IMR-90 (cell line): ENCODE measurements at regions not wholly inside any gene's neighbourhood (a gene's known extent, or its start where the extent isn't known, plus 50 kb on each side); places are given as distances from the start of the nearest gene placed in this dataset.

ENCODE experiments used
- ATAC-seq: fragments of 200-7000 bp; cut with Tn5 transposase; 2 replicates; pipeline ENCODE4 v1.9.1; 2020; ENCODE audit warnings: low read depth, mild to moderate bottlenecking, moderate library complexity
- BruUV-seq: library from RNA; stranded (reverse); fragments of 400-500 nt; replicated peaks from 2 replicates; lab custom pipeline; 2021; lab: Mats Ljungman, UMichigan
- CTCF ChIA-PET: fragments of 300-600 bp; formaldehyde crosslinking; extraction: SDS; loops from one replicate; lab custom pipeline; 2021; ENCODE audit warnings: antibody characterized with exemption; lab: Yijun Ruan, JAX
- POLR2A ChIA-PET: fragments of 300-600 bp; sonication (Branson Sonifier 250); formaldehyde crosslinking; loops from one replicate; lab custom pipeline; 2022; ENCODE audit warnings: antibody characterized with exemption; ENCODE audit not compliant: unreplicated experiment; lab: Charles Lee
- DNase-seq: peaks from one replicate; pipeline ENCODE4 v3.0.0; 2013
- H2AFZ ChIP-seq: replicated peaks from 2 replicates; pipeline ENCODE3; 2013; ENCODE audit warnings: low read length, mild to moderate bottlenecking; ENCODE audit not compliant: poor library complexity
- H2AK5ac ChIP-seq: 2 replicates; pipeline ENCODE4 v1.6.1; 2013; ENCODE audit warnings: low read depth, low read length, inconsistent platforms
- H2AK9ac ChIP-seq: replicated peaks from 2 replicates; pipeline ENCODE3; 2013; ENCODE audit warnings: mild to moderate bottlenecking, low read depth, low read length, moderate library complexity; ENCODE audit not compliant: poor library complexity
- H2BK120ac ChIP-seq: 2 replicates; pipeline ENCODE4 v1.6.1; 2013; ENCODE audit warnings: low read depth, low read length, inconsistent platforms
- H2BK15ac ChIP-seq: 3 replicates; pipeline ENCODE4 v1.6.1; 2013; ENCODE audit warnings: low read depth, low read length, inconsistent platforms
- H2BK20ac ChIP-seq: 2 replicates; pipeline ENCODE4 v1.6.1; 2013; ENCODE audit warnings: low read depth, mild to moderate bottlenecking, inconsistent platforms, low read length, moderate library complexity
- H2BK5ac ChIP-seq: 2 replicates; pipeline ENCODE4 v1.6.1; 2013; ENCODE audit warnings: mild to moderate bottlenecking, low read depth, low read length, inconsistent platforms; ENCODE audit not compliant: poor library complexity, severe bottlenecking
- H3K14ac ChIP-seq: replicated peaks from 2 replicates; pipeline ENCODE4 v1.6.1; 2013; ENCODE audit warnings: low read depth, low read length, inconsistent platforms
- H3K18ac ChIP-seq: 2 replicates; pipeline ENCODE4 v1.6.1; 2013; ENCODE audit warnings: low read depth, low read length, control low read depth
- H3K23ac ChIP-seq: 2 replicates; pipeline ENCODE4 v1.6.1; 2013; ENCODE audit warnings: low read depth, low read length, inconsistent platforms
- H3K27ac ChIP-seq: 2 replicates; pipeline ENCODE4 v1.5.1; 2013; ENCODE audit warnings: mild to moderate bottlenecking, control low read depth, low read length; ENCODE audit not compliant: insufficient read depth
- H3K27me3 ChIP-seq: 2 replicates; pipeline ENCODE4 v1.6.1; 2013; ENCODE audit warnings: low read length; ENCODE audit not compliant: control insufficient read depth, insufficient read depth
- H3K36me3 ChIP-seq: 2 replicates; pipeline ENCODE4 v1.6.1; 2013; ENCODE audit warnings: low read length, mixed read lengths; ENCODE audit not compliant: control insufficient read depth, insufficient read depth
- H3K4ac ChIP-seq: 2 replicates; pipeline ENCODE4 v1.6.1; 2013; ENCODE audit warnings: low read depth, low read length, inconsistent platforms
- H3K4me1 ChIP-seq: 2 replicates; pipeline ENCODE4 v1.6.1; 2013; ENCODE audit warnings: low read length, mixed read lengths; ENCODE audit not compliant: control insufficient read depth, insufficient read depth
- H3K4me2 ChIP-seq: 2 replicates; pipeline ENCODE4 v1.6.1; 2013; ENCODE audit warnings: low read depth, mild to moderate bottlenecking, control low read depth, low read length, moderate library complexity
- H3K4me3 ChIP-seq: 2 replicates; pipeline ENCODE4 v1.5.1; 2013; ENCODE audit warnings: low read depth, mild to moderate bottlenecking, control low read depth, low read length, moderate library complexity; ENCODE audit not compliant: insufficient read depth
- H3K56ac ChIP-seq: 2 replicates; pipeline ENCODE4 v1.6.1; 2013; ENCODE audit warnings: low read length, inconsistent platforms; ENCODE audit not compliant: insufficient read depth; ENCODE audit errors: extremely low read depth
- H3K79me1 ChIP-seq, 2 experiments: 2 replicates each; pipeline ENCODE4 v1.6.1; 2013; ENCODE audit warnings: low read length in 2 of 2, inconsistent platforms in 1 of 2, low read depth in 1 of 2
- H3K9ac ChIP-seq: 2 replicates; pipeline ENCODE4 v1.6.1; 2013; ENCODE audit warnings: low read depth, low read length, control low read depth
- H3K9me1 ChIP-seq: 2 replicates; pipeline ENCODE4 v1.6.1; 2013; ENCODE audit warnings: low read length, inconsistent platforms; ENCODE audit not compliant: insufficient read depth
- H3K9me3 ChIP-seq: 2 replicates; pipeline ENCODE4 v1.6.1; 2013; ENCODE audit warnings: low read length; ENCODE audit not compliant: control insufficient read depth, insufficient read depth
- H4K20me1 ChIP-seq: 2 replicates; pipeline ENCODE4 v1.6.1; 2013; ENCODE audit warnings: low read length, inconsistent platforms; ENCODE audit not compliant: insufficient read depth
- H4K5ac ChIP-seq: 2 replicates; pipeline ENCODE4 v1.6.1; 2013; ENCODE audit warnings: mild to moderate bottlenecking, low read depth, low read length, control low read depth
- H4K8ac ChIP-seq, 2 experiments: 2 replicates each; pipeline ENCODE4 v1.6.1; 2013; ENCODE audit warnings: low read depth in 2 of 2, low read length in 2 of 2, control low read depth in 1 of 2, inconsistent platforms in 1 of 2
- H4K91ac ChIP-seq: 2 replicates; pipeline ENCODE4 v1.6.1; 2013; ENCODE audit warnings: low read depth, low read length, inconsistent platforms; ENCODE audit not compliant: insufficient read depth
- BHLHE40 ChIP-seq: fragments of 150-350 bp; IDR thresholded peaks from 2 replicates; pipeline ENCODE4 v1.6.1; 2016; ENCODE audit warnings: mild to moderate bottlenecking, low read depth, low read length
- CHD1 ChIP-seq: IDR thresholded peaks from 2 replicates; pipeline ENCODE4 v1.6.1; 2012; ENCODE audit warnings: low read depth, low read length, improper control_type of control experiment
- CTCF ChIP-seq: conservative IDR thresholded peaks from 2 replicates; pipeline ENCODE4 v1.5.1; 2012; ENCODE audit warnings: mild to moderate bottlenecking, low read depth, low read length, improper control_type of control experiment
- ELK1 ChIP-seq: fragments of 150-350 bp; IDR thresholded peaks from 2 replicates; pipeline ENCODE4 v1.6.1; 2016; ENCODE audit warnings: low read depth, mild to moderate bottlenecking, low read length, moderate library complexity, borderline replicate concordance
- MAFK ChIP-seq: IDR thresholded peaks from 2 replicates; pipeline ENCODE4 v1.6.1; 2012; ENCODE audit warnings: low read depth, low read length, improper control_type of control experiment
- MXI1 ChIP-seq: IDR thresholded peaks from 2 replicates; pipeline ENCODE4 v1.6.1; 2012; ENCODE audit warnings: low read depth, mild to moderate bottlenecking, low read length, moderate library complexity, borderline replicate concordance
- NFE2L2 ChIP-seq: fragments of 150-350 bp; IDR thresholded peaks from 2 replicates; pipeline ENCODE4 v1.6.1; 2016; ENCODE audit warnings: low read depth, mild to moderate bottlenecking, low read length
- POLR2A ChIP-seq: IDR thresholded peaks from 2 replicates; pipeline ENCODE4 v1.6.1; 2012; ENCODE audit warnings: mild to moderate bottlenecking, low read depth, low read length
- RAD21 ChIP-seq: IDR thresholded peaks from 2 replicates; pipeline ENCODE4 v1.6.1; 2012; ENCODE audit warnings: low read length, improper control_type of control experiment
- RCOR1 ChIP-seq: IDR thresholded peaks from 2 replicates; pipeline ENCODE4 v1.6.1; 2012; ENCODE audit warnings: mild to moderate bottlenecking, low read length, improper control_type of control experiment; ENCODE audit not compliant: insufficient replicate concordance
- WGBS, 2 experiments: methylation state at CpG; one replicate each; pipeline versions ENCODE4 v1.1.5 to v1.1.7; 2013; ENCODE audit warnings: missing lambda C conversion rate in 2 of 2; ENCODE audit not compliant: insufficient read length in 1 of 2; ENCODE audit errors: extremely low coverage in 2 of 2; 5-methylcytosine and 5-hydroxymethylcytosine counted together
- dilution Hi-C: fragments of 300-500 bp; cut with HindIII; formaldehyde crosslinking; loops from one replicate; pipeline ENCODE4 v1.14.3; 2018; ENCODE audit warnings: low sequenced_read_pairs; ENCODE audit not compliant: unreplicated experiment
- in situ Hi-C: fragments of 300-500 bp; cut with MboI; formaldehyde crosslinking; loops from 3 replicates; pipeline ENCODE4 v1.14.3; 2019; ENCODE audit warnings: low sequenced_read_pairs, inconsistent platforms, mixed read lengths
- intact Hi-C: fragments of 100-400 bp; cut with micrococcal nuclease; formaldehyde crosslinking; loops from 2 replicates; pipeline ENCODE4 v1.10.0; 2022

- Histone ChIP-seq H3K23ac (no peak overlapping the region), H3K4me1 (no peaks in the 10 kb centered on the region; the same call in 1 of the 2 replicates), H3K27me3 (peaks cover 1% of the 10 kb centered on the region; the same call in 1 of the 2 replicates), H3K79me1 (no peaks in the 10 kb centered on the region), H3K36me3 (no peaks in the 10 kb centered on the region), H2AK9ac (no peak overlapping the region), H2BK5ac (no peak overlapping the region), H4K8ac (no peak overlapping the region), H3K18ac (no peak overlapping the region), H2AK5ac (no peak overlapping the region), H4K20me1 (no peaks in the 10 kb centered on the region), H3K4me3 (no peak overlapping the region), H3K9ac (no peak overlapping the region), H3K56ac (no peak overlapping the region), H4K91ac (no peak overlapping the region), H4K5ac (no peak overlapping the region), H2BK120ac (no peak overlapping the region), H3K9me3 (no peaks in the 10 kb centered on the region), H3K4ac (no peak overlapping the region), H3K4me2 (no peak overlapping the region), H2AFZ (no peak overlapping the region), H3K14ac (no peak overlapping the region), H3K27ac (no peak overlapping the region), H2BK20ac (no peak overlapping the region), H3K9me1 (no peaks in the 10 kb centered on the region), H2BK15ac (no peak overlapping the region)
- no peak for DNase-seq
- dilution Hi-C loops = no loop called here
- no TSS peak for BruUV-seq
- in situ Hi-C loops = no loop called here
- CTCF ChIA-PET = no interaction called here
- no peak for ATAC-seq
- TF ChIP-seq MXI1 (no peak), RAD21 (no peak), RCOR1 (no peak), BHLHE40 (no peak), NFE2L2 (no peak), MAFK (no peak), CHD1 (no peak), CTCF (no peak), POLR2A (no peak), ELK1 (no peak)
- intact Hi-C loops = no loop called here
- no CpG with 5 or more reads among the region's 3 CpGs for WGBS, 2 experiments
- POLR2A ChIA-PET = no interaction called here
These were observed 114.1 kb upstream of the SMLR1 start for GRCh38 chr6:130713144-130713543.
